ENCODE measurements at regions not wholly inside any gene's neighbourhood (a gene's known extent, or its start where the extent isn't known, plus 50 kb on each side); places are given as distances from the start of the nearest gene placed in this dataset.

- no peak for DNase-seq
These were observed 53.3 kb upstream of the STT3B start for GRCh38 chr3:31479431-31479830.

- DNase-seq, result no peak
These were observed 51.0 kb upstream of the STT3B start for GRCh38 chr3:31481697-31482096.

GRCh38 chr3:31482493-31483200, 50.1 kb upstream of the STT3B start:
- no peak for DNase-seq

Measured in NCI-H510A treated with DMSO at 0.1 percent for 48 hours (cell line).